Muscle layer of duodenum (tissue), 2 donors: ENCODE measurements at regions not wholly inside any gene's neighbourhood (a gene's known extent, or its start where the extent isn't known, plus 50 kb on each side); places are given as distances from the start of the nearest gene placed in this dataset.

Experiments used
- H3K27ac ChIP-seq: one replicate; pipeline ENCODE4 v1.7.0; 2013; ENCODE audit warnings: mild to moderate bottlenecking, low read length
- H3K27me3 ChIP-seq: one replicate; pipeline ENCODE4 v1.7.0; 2013; ENCODE audit warnings: low read depth, mild to moderate bottlenecking, control low read depth, low read length
- H3K36me3 ChIP-seq, 2 donors: one replicate each; pipeline ENCODE4 v1.7.0; 2013; ENCODE audit warnings: low read length in 2 of 2, control low read depth in 1 of 2, mild to moderate bottlenecking in 1 of 2; ENCODE audit not compliant: insufficient read depth in 2 of 2, control insufficient read depth in 1 of 2
- H3K4me1 ChIP-seq, 2 donors: one replicate each; pipeline ENCODE4 v1.7.0; 2013; ENCODE audit warnings: low read length in 2 of 2, mild to moderate bottlenecking in 2 of 2, control low read depth in 1 of 2, moderate library complexity in 1 of 2; ENCODE audit not compliant: insufficient read depth in 2 of 2, control insufficient read depth in 1 of 2
- H3K4me3 ChIP-seq, 2 donors: one replicate each; pipeline ENCODE4 v1.7.0; 2013; ENCODE audit warnings: low read length in 2 of 2, low read depth in 1 of 2, mild to moderate bottlenecking in 1 of 2
- H3K9me3 ChIP-seq, 2 donors: one replicate each; pipeline ENCODE4 v1.7.0; 2013; ENCODE audit warnings: low read length in 2 of 2, control low read depth in 1 of 2, mild to moderate bottlenecking in 1 of 2; ENCODE audit not compliant: control insufficient read depth in 1 of 2
- donor health status: healthy.

- no peak overlapping the region for H3K27ac ChIP-seq
- no peaks in the 10 kb centered on the region for H3K27me3 ChIP-seq
- no peaks in the 10 kb centered on the region for H3K9me3 ChIP-seq
- H3K4me1 ChIP-seq: no peaks in the 10 kb centered on the region
- H3K4me3 ChIP-seq: no peak overlapping the region
- no peaks in the 10 kb centered on the region for H3K36me3 ChIP-seq
Observed at GRCh38 chr2:195395362-195395761, 261.7 kb upstream of the SLC39A10 start.

DNA sequence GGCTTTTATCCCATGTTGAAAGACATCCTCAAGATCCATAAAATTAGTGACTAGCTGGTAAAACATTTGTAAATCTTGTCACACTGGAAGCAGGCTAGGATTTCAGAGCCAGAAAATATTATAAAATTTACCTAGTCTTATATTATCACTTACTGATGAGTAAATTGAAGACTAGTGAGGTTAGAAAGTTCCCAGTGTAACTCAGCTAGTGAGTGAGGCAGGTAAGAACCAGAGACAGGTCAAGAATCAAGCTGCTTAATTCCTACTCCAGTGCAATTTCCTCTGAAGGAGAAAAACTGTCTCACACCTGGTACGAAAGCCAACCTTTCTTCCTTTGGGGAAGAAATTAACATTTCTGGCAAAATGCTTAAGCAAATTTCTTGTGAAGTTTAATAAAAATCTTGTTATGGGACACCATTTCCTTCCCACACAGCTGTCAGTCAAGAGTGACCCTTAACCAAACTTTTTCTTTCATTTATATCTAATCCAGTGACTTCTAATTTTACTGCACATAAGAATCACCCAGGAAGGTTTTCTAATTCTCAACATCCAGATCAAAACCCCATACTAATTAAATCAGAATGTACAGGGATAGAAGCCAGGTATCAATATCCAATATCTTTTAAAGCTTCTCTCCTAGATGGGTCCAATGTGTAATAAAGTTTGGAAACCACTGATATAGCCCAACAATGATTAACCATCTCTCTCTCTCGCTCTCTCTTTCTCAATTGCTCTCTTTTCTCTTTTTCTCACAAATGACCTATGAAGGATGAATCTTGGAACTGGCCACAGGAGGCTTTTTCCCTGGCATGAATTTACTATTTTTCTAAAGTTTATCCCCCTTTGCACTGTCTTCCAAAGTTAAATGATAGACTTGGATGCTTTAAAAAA, 264.3 kb upstream of the SLC39A10 start:
- H3K27me3 ChIP-seq: no peaks in the 10 kb centered on the region
- no peaks in the 10 kb centered on the region for H3K4me1 ChIP-seq
- no peaks in the 10 kb centered on the region for H3K9me3 ChIP-seq

GRCh38 chr2:195390686-195391321, 266.2 kb upstream of the SLC39A10 start:
- Histone ChIP-seq H3K27ac (no peak overlapping the region), H3K36me3 (no peaks in the 10 kb centered on the region), H3K27me3 (no peaks in the 10 kb centered on the region), H3K9me3 (no peaks in the 10 kb centered on the region), H3K4me1 (no peaks in the 10 kb centered on the region), H3K4me3 (no peak overlapping the region)

More for the DNA sequence above, 264.3 kb upstream of the SLC39A10 start:
- Histone ChIP-seq H3K36me3 (no peaks in the 10 kb centered on the region), H3K4me3 (no peak overlapping the region), H3K27ac (no peak overlapping the region)

DNA sequence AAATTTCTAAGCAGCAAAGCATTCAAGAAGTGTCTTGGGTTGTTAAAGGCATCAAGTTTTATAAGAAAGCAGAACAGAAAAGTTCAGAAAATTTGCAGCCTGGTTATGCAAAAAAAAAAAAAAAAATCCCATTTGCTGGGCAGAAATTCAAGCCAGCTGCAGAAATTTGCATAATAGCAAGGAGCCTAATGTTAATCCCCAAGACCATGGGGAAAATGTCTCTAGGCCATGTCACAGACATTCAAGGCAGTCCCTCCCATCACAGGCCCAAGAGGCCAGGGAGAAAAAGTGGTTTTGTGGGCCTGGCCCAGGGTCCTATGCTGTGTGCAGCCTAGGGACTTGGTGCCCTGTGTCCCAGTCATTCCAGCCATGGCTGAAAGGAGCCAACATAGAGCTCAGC, 269.0 kb upstream of the SLC39A10 start:
- H3K4me3 ChIP-seq: no peak overlapping the region
- no peaks in the 10 kb centered on the region for H3K27me3 ChIP-seq
- H3K36me3 ChIP-seq: no peaks in the 10 kb centered on the region
- H3K9me3 ChIP-seq: no peaks in the 10 kb centered on the region
- H3K27ac ChIP-seq: no peak overlapping the region
- no peaks in the 10 kb centered on the region for H3K4me1 ChIP-seq

- Histone ChIP-seq H3K4me1 (no peaks in the 10 kb centered on the region), H3K27ac (no peak overlapping the region), H3K9me3 (no peaks in the 10 kb centered on the region), H3K27me3 (no peaks in the 10 kb centered on the region), H3K36me3 (no peaks in the 10 kb centered on the region), H3K4me3 (no peak overlapping the region)
Observed at GRCh38 chr2:195382186-195382585, 274.8 kb upstream of the SLC39A10 start.

GRCh38 chr2:195370167-195370943, 286.7 kb upstream of the SLC39A10 start:
- H3K27me3 ChIP-seq: no peaks in the 10 kb centered on the region
- H3K4me1 ChIP-seq: no peaks in the 10 kb centered on the region
- no peak overlapping the region for H3K4me3 ChIP-seq
- H3K9me3 ChIP-seq: no peaks in the 10 kb centered on the region
- no peak overlapping the region for H3K27ac ChIP-seq
- H3K36me3 ChIP-seq: no peaks in the 10 kb centered on the region

DNA sequence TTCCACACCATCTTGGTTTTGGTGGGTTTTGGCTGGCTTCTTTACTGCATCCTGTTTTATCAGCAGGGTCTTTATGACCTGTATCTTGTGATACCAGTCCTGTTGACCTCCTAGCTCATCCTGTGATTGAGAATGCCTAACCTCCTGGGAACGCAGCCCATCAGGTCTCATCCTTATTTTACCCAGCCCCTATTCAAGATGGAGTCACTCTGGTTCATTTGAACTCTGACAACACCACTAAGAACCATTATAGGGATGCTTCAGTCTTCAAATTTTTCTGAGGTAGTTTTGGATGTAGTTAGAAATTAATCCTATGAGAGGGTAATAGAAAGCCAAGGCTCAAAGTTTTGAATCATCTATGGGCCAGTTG, 287.8 kb upstream of the SLC39A10 start:
- Histone ChIP-seq H3K36me3 (no peaks in the 10 kb centered on the region), H3K27me3 (no peaks in the 10 kb centered on the region), H3K4me3 (no peak overlapping the region), H3K4me1 (no peaks in the 10 kb centered on the region), H3K9me3 (no peaks in the 10 kb centered on the region), H3K27ac (no peak overlapping the region)

DNA sequence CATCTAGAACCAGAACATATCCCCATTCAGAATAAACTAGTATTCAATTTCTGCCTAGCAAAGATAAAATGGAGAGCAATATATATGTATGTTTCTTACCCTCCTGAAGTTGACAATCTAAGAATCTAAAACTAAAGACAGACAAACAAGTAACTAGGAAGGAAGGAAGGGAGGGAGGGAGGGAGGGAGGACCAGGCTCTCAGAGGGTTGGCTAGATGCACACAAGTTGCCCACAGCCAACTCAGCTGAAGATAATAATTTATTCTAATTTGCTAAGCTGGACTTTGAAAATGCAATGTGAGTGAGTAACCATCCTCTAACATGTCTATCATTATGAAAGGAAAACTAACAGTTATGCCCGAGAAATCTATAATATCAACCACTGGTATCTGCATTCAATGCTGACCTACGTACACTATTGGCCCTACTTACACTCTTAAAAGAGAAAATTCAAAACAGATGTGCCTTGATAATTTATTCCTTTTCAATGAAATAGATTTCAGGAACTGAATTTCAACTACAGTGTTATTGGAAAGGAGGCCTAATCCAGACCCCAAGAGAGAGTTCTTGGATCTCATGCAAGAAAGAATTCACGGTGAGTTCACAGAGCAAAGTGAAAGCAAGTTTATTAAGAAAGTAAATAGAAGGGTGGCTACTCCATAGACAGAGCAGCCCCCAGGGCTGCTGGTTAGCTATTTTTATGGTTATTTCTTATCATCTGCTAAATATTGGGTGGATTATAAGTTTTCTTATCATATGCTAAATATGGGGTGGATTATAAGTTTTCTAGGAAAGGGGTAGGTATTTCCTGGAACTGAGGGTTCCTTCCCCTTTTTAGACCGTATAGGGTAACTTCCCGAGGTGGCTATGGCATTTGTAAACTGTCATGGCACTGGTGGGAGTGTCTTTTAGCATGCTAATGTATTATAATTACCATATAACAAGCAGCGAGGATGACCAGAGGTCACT, 288.5 kb upstream of the SLC39A10 start:
- Histone ChIP-seq H3K27me3 (no peaks in the 10 kb centered on the region), H3K4me1 (no peaks in the 10 kb centered on the region), H3K27ac (no peak overlapping the region), H3K4me3 (no peak overlapping the region), H3K9me3 (no peaks in the 10 kb centered on the region), H3K36me3 (no peaks in the 10 kb centered on the region)

- no peaks in the 10 kb centered on the region for H3K9me3 ChIP-seq
- H3K36me3 ChIP-seq: no peaks in the 10 kb centered on the region
- no peak overlapping the region for H3K4me3 ChIP-seq
- H3K27me3 ChIP-seq: no peaks in the 10 kb centered on the region
- H3K27ac ChIP-seq: no peak overlapping the region
- no peaks in the 10 kb centered on the region for H3K4me1 ChIP-seq
Observed at GRCh38 chr2:195367809-195368208, 289.2 kb upstream of the SLC39A10 start.

- no peaks in the 10 kb centered on the region for H3K27me3 ChIP-seq
- no peak overlapping the region for H3K27ac ChIP-seq
- no peaks in the 10 kb centered on the region for H3K4me1 ChIP-seq
- no peaks in the 10 kb centered on the region for H3K36me3 ChIP-seq
- no peaks in the 10 kb centered on the region for H3K9me3 ChIP-seq
- no peak overlapping the region for H3K4me3 ChIP-seq
Observed at GRCh38 chr2:195364015-195364965, 292.7 kb upstream of the SLC39A10 start.
